ENCODE measurements at regions not wholly inside any gene's neighbourhood (a gene's known extent, or its start where the extent isn't known, plus 50 kb on each side); places are given as distances from the start of the nearest gene placed in this dataset.
"Not testable (repeated sequence)": the region's sequence is repeated elsewhere in the genome, so short reads cannot be mapped to it uniquely, and the experiment has no call there.

GRCh38 chrX:90575155-90575554 is 653.4 kb downstream of the TGIF2LX start:
- peak; percentile 41 for ATAC-seq
- DNase-seq (ENCODE audit: low spot score); intact Hi-C loops (cut with DNase I): not testable (repeated sequence)

GRCh38 chrX:90601921-90602320 is 680.2 kb downstream of the TGIF2LX start:
- ATAC-seq; intact Hi-C loops (cut with DNase I); DNase-seq (ENCODE audit: low spot score): not testable (repeated sequence)

GRCh38 chrX:90605736-90606135 is 684.0 kb downstream of the TGIF2LX start:
- ATAC-seq; DNase-seq (ENCODE audit: low spot score); intact Hi-C loops (cut with DNase I): not testable (repeated sequence)

GRCh38 chrX:90617710-90618325 is 696.1 kb downstream of the TGIF2LX start:
- ATAC-seq (no peak), DNase-seq (ENCODE audit: low spot score) (no peak)

GRCh38 chrX:90665161-90665560 is 743.5 kb downstream of the TGIF2LX start:
- intact Hi-C loops (cut with DNase I); DNase-seq (ENCODE audit: low spot score): not testable (repeated sequence)
- ATAC-seq = peak; percentile 24

More at GRCh38 chrX:90617710-90618325, 696.1 kb downstream of the TGIF2LX start:
- intact Hi-C loops (cut with DNase I) = no loop called here

GRCh38 chrX:90713552-90713951 is 721.1 kb upstream of the PABPC5 start:
- DNase-seq (ENCODE audit: low spot score); intact Hi-C loops (cut with DNase I); ATAC-seq: not testable (repeated sequence)

GRCh38 chrX:90737555-90737954 is 697.1 kb upstream of the PABPC5 start:
- ATAC-seq; intact Hi-C loops (cut with DNase I); DNase-seq (ENCODE audit: low spot score): not testable (repeated sequence)

GRCh38 chrX:90757619-90758018 is 677.0 kb upstream of the PABPC5 start:
- DNase-seq (ENCODE audit: low spot score); ATAC-seq; intact Hi-C loops (cut with DNase I): not testable (repeated sequence)

- ATAC-seq; DNase-seq (ENCODE audit: low spot score); intact Hi-C loops (cut with DNase I): not testable (repeated sequence)
These were observed 669.2 kb upstream of the PABPC5 start for GRCh38 chrX:90765482-90765881.

- DNase-seq (ENCODE audit: low spot score); ATAC-seq; intact Hi-C loops (cut with DNase I): not testable (repeated sequence)
These were observed 654.3 kb upstream of the PABPC5 start for GRCh38 chrX:90780286-90780789.

Measured in sciatic nerve (tissue), 2 donors.